ENCODE measurements at regions not wholly inside any gene's neighbourhood (a gene's known extent, or its start where the extent isn't known, plus 50 kb on each side); places are given as distances from the start of the nearest gene placed in this dataset.

DNA sequence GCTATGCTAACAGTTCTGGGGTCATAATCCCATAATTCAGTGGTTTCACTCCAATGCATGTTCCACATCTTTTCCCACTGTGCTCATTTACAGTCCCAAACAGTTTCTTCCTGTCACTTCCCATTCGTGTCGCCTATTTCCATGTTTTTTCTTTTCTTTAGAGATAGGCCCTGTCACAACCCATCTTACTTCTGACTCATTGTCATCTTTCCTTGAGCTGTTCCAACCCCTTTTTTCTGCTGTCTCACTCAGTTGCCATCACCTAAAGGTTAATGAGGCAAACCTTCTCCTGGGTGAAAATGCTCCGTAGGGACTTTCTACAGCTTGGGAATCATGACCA, 814.5 kb downstream of the VGLL3 start:
- H3K4me3 ChIP-seq (ENCODE audit: low read depth, low read length): no peak overlapping the region
- TF ChIP-seq CTCF (IDR thresholded peaks at IDR 0.05; ENCODE audit: borderline replicate concordance, insufficient read depth, low read depth, low read length): no peak

DNA sequence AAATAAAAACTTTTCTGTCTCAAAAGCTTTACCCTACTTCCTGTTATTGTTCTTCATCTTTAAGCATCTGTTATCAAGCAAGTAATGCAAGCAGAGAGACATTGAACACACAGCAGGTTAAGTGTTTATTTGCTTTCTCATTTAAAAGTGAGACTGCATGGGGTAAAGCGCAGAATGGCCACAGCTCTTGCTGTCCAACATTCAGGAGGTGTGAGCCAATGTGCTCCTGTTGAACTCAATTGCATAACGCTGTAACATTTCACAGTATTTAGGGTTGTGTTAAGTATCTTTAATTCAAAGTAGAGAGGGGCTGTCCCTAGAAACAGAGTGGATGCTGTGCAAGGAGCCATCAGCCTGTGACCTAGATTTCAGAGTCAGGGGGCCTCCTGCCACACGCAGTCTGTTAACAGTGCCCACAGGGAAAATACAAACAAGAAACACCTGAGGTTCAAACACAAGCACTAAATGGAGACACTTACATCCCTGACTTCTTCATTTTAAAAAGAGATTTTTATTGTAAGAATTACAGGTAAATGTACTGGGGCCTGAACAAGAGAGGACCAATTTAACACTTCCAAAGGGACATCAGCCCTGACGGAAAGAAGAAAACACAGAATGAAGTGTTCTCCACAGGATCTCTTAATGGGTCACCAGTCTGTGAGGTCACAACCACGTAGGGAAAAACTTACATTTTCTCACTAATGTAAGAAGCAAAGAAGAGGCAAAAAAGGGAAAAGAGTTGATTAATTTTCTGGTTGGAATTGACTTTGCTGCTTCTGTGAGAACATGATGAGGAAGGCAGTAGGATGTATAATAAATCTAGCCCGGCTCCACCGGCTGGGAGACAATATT, 815.1 kb downstream of the VGLL3 start:
- no peak for TF ChIP-seq CTCF (IDR thresholded peaks at IDR 0.05; ENCODE audit: borderline replicate concordance, insufficient read depth, low read depth, low read length)
- H3K4me3 ChIP-seq (ENCODE audit: low read depth, low read length): no peak overlapping the region

GRCh38 chr3:86175051-86175536, 815.9 kb downstream of the VGLL3 start:
- TF ChIP-seq CTCF (IDR thresholded peaks at IDR 0.05; ENCODE audit: borderline replicate concordance, insufficient read depth, low read depth, low read length): no peak
- H3K4me3 ChIP-seq (ENCODE audit: low read depth, low read length): no peak overlapping the region

DNA sequence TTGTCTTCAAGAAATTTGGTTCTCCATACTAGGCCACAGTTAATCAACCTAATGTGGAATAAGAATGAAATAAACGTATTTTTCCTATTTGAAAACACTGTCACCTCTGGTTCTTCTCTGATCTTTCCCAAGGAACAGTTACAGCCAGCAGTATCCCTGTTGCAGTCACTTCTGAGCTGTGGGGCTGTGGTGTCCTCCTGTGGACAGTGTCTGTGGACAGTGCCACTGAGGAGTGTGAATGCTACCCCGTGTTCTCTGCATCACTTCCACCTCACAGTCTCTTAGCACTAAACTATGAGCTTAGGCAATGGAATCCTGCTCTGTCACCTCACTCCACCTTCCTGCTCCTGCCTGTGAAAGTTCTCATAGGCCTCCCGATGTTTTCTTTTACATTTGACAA, 817.5 kb downstream of the VGLL3 start:
- no peak for TF ChIP-seq CTCF (IDR thresholded peaks at IDR 0.05; ENCODE audit: borderline replicate concordance, insufficient read depth, low read depth, low read length)
- H3K4me3 ChIP-seq (ENCODE audit: low read depth, low read length): no peak overlapping the region

DNA sequence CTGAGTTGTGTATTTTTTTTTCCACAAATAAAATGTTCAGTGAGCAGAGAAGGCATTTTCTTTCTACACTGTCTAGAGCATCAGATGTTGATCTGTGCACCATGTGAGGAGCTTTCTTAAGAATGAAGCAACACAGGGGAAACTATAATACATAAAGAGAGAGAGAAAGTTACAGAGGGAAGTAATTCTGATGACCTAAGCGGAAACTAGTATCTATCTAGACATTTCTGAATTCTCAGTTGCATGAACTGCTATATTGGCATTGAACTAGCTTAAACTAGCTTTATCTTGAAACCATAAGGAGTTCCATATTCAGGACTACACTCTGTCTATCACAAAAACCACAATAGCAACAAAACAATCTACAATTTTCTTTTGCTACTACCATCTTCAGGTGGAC, 822.4 kb downstream of the VGLL3 start:
- H3K4me3 ChIP-seq (ENCODE audit: low read depth, low read length): no peak overlapping the region
- no peak for TF ChIP-seq CTCF (IDR thresholded peaks at IDR 0.05; ENCODE audit: borderline replicate concordance, insufficient read depth, low read depth, low read length)

DNA sequence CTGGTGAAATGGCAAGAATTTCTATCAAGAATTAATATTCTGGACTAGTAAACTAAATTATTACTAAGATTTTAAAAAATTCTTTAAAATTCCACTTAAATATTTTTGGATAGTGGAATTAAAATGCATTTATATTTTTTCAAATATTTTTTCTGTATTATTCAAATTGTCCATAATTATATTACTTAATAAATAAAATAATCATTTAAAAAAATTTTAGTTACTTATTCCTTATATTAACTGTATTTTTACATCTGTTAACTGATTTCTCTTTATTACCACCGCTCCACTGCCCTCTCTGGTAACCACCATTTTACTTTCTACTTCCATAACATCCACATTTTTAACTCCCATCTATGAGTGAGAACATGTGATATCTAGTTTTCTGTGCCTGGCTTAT, 828.4 kb downstream of the VGLL3 start:
- no peak overlapping the region for H3K4me3 ChIP-seq (ENCODE audit: low read depth, low read length)

More for the DNA sequence above, 828.4 kb downstream of the VGLL3 start:
- no peak for TF ChIP-seq CTCF (IDR thresholded peaks at IDR 0.05; ENCODE audit: borderline replicate concordance, insufficient read depth, low read depth, low read length)
